ENCODE measurements at regions not wholly inside any gene's neighbourhood (a gene's known extent, or its start where the extent isn't known, plus 50 kb on each side); places are given as distances from the start of the nearest gene placed in this dataset.

GRCh38 chr1:239995281-239995680 lies 96.4 kb upstream of the FMN2 start:
- intact Hi-C loops (cut with micrococcal nuclease; ENCODE audit: unreplicated experiment) (no loop called here), in situ Hi-C loops (cut with HindIII; ENCODE audit: low pct_unique_long_range_greater_than_20kb, low sequenced_read_pairs) (no loop called here)
- ATAC-seq: no peak
- Histone ChIP-seq H3K9me3 (ENCODE audit: control insufficient read depth, insufficient read depth, low read depth, low read length) (no peaks in the 10 kb centered on the region), H3K36me3 (ENCODE audit: control insufficient read depth, insufficient read depth, low read length) (no peaks in the 10 kb centered on the region), H3K27me3 (ENCODE audit: control insufficient read depth, insufficient read depth, low read length) (peaks cover 2% of the 10 kb centered on the region; the same call in 1 of the 2 replicates), H3K4me1 (ENCODE audit: control insufficient read depth, insufficient read depth, low read length) (no peaks in the 10 kb centered on the region), H3K4me3 (ENCODE audit: low read depth in 2 of 2, low read length in 2 of 2) (no peak overlapping the region), H3K27ac (ENCODE audit: low read length) (no peak overlapping the region)
- ChIA-PET CTCF (no interaction called here), POLR2A (no interaction called here)
- no peak for DNase-seq (ENCODE audit: low read depth, low spot score)
- TF ChIP-seq, protein P1, sequence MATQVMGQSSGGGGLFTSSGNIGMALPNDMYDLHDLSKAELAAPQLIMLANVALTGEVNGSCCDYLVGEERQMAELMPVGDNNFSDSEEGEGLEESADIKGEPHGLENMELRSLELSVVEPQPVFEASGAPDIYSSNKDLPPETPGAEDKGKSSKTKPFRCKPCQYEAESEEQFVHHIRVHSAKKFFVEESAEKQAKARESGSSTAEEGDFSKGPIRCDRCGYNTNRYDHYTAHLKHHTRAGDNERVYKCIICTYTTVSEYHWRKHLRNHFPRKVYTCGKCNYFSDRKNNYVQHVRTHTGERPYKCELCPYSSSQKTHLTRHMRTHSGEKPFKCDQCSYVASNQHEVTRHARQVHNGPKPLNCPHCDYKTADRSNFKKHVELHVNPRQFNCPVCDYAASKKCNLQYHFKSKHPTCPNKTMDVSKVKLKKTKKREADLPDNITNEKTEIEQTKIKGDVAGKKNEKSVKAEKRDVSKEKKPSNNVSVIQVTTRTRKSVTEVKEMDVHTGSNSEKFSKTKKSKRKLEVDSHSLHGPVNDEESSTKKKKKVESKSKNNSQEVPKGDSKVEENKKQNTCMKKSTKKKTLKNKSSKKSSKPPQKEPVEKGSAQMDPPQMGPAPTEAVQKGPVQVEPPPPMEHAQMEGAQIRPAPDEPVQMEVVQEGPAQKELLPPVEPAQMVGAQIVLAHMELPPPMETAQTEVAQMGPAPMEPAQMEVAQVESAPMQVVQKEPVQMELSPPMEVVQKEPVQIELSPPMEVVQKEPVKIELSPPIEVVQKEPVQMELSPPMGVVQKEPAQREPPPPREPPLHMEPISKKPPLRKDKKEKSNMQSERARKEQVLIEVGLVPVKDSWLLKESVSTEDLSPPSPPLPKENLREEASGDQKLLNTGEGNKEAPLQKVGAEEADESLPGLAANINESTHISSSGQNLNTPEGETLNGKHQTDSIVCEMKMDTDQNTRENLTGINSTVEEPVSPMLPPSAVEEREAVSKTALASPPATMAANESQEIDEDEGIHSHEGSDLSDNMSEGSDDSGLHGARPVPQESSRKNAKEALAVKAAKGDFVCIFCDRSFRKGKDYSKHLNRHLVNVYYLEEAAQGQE (IDR thresholded peaks at IDR 0.05; ENCODE audit: insufficient read depth in 1 of 2, low read depth in 2 of 2, low read length in 1 of 2): no peak
- no peak for TF ChIP-seq TCF7L2 (IDR thresholded peaks at IDR 0.05; ENCODE audit: low read depth, low read length)
- no peak for TF ChIP-seq POLR2AphosphoS5 (IDR thresholded peaks at IDR 0.05; ENCODE audit: low read depth, low read length)
- no peak for TF ChIP-seq SIN3A (IDR thresholded peaks at IDR 0.05; ENCODE audit: borderline replicate concordance, insufficient read depth, low read depth, low read length)
- TF ChIP-seq, protein P2, sequence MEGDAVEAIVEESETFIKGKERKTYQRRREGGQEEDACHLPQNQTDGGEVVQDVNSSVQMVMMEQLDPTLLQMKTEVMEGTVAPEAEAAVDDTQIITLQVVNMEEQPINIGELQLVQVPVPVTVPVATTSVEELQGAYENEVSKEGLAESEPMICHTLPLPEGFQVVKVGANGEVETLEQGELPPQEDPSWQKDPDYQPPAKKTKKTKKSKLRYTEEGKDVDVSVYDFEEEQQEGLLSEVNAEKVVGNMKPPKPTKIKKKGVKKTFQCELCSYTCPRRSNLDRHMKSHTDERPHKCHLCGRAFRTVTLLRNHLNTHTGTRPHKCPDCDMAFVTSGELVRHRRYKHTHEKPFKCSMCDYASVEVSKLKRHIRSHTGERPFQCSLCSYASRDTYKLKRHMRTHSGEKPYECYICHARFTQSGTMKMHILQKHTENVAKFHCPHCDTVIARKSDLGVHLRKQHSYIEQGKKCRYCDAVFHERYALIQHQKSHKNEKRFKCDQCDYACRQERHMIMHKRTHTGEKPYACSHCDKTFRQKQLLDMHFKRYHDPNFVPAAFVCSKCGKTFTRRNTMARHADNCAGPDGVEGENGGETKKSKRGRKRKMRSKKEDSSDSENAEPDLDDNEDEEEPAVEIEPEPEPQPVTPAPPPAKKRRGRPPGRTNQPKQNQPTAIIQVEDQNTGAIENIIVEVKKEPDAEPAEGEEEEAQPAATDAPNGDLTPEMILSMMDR (IDR thresholded peaks at IDR 0.05): no peak
- no TSS peak for BruUV-seq (replicated peaks)

DNA sequence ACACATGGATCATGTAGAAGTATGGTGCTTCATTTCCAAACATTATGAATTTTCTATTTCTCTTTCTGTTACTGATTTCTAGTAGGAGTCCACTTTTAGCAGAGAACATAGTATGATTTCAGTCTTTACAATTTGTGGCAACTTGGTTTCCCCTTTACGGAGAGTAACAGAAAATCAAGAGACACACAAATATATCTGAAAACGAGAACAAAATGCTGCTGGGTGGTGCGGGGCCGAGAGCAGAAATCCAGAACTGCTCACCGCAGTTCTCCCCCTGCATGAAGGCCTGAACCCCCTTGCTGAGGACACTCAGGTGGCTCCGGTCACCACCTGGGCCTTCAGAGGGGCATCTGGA lies 94.5 kb upstream of the FMN2 start:
- H3K27me3 ChIP-seq (ENCODE audit: control insufficient read depth, insufficient read depth, low read length): peaks cover 2% of the 10 kb centered on the region; the same call in 1 of the 2 replicates
- no peak overlapping the region for H3K4me3 ChIP-seq (ENCODE audit: low read depth in 2 of 2, low read length in 2 of 2)
- no peak overlapping the region for H3K27ac ChIP-seq (ENCODE audit: low read length)
- POLR2A ChIA-PET: no interaction called here
- BruUV-seq (replicated peaks): no TSS peak
- H3K9me3 ChIP-seq (ENCODE audit: control insufficient read depth, insufficient read depth, low read depth, low read length): no peaks in the 10 kb centered on the region
- no peaks in the 10 kb centered on the region for H3K4me1 ChIP-seq (ENCODE audit: control insufficient read depth, insufficient read depth, low read length)
- TF ChIP-seq TCF7L2 (IDR thresholded peaks at IDR 0.05; ENCODE audit: low read depth, low read length) (no peak), POLR2AphosphoS5 (IDR thresholded peaks at IDR 0.05; ENCODE audit: low read depth, low read length) (no peak), SIN3A (IDR thresholded peaks at IDR 0.05; ENCODE audit: borderline replicate concordance, insufficient read depth, low read depth, low read length) (no peak)
- TF ChIP-seq, protein P2 (IDR thresholded peaks at IDR 0.05): no peak
- TF ChIP-seq, protein P1 (IDR thresholded peaks at IDR 0.05; ENCODE audit: insufficient read depth in 1 of 2, low read depth in 2 of 2, low read length in 1 of 2): no peak
- ATAC-seq (no peak), DNase-seq (ENCODE audit: low read depth, low spot score) (no peak)
- H3K36me3 ChIP-seq (ENCODE audit: control insufficient read depth, insufficient read depth, low read length): no peaks in the 10 kb centered on the region
- intact Hi-C loops (cut with micrococcal nuclease; ENCODE audit: unreplicated experiment) (no loop called here), in situ Hi-C loops (cut with HindIII; ENCODE audit: low pct_unique_long_range_greater_than_20kb, low sequenced_read_pairs) (no loop called here)
- CTCF ChIA-PET: no interaction called here
